ENCODE measurements at regions not wholly inside any gene's neighbourhood (a gene's known extent, or its start where the extent isn't known, plus 50 kb on each side); places are given as distances from the start of the nearest gene placed in this dataset.

DNA sequence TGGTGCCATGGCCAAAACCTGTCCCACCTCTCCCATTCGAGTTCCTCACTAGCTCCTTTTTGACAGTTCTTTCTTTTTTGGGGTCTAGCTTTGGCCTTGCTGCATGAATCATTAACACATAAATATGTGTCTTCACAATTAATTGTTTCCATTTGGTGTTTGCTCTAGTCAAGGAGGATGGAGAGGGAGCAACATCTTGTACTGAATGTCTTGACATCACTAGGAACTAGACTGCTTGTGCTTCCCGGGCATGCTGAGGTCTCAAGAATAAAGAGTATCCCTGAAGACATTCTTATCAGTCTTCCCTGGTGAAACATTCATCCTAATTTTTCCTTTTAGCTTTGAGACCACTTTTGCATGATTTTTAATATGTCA lies 77.0 kb upstream of the ESR1 start:
- TF ChIP-seq, protein P1, sequence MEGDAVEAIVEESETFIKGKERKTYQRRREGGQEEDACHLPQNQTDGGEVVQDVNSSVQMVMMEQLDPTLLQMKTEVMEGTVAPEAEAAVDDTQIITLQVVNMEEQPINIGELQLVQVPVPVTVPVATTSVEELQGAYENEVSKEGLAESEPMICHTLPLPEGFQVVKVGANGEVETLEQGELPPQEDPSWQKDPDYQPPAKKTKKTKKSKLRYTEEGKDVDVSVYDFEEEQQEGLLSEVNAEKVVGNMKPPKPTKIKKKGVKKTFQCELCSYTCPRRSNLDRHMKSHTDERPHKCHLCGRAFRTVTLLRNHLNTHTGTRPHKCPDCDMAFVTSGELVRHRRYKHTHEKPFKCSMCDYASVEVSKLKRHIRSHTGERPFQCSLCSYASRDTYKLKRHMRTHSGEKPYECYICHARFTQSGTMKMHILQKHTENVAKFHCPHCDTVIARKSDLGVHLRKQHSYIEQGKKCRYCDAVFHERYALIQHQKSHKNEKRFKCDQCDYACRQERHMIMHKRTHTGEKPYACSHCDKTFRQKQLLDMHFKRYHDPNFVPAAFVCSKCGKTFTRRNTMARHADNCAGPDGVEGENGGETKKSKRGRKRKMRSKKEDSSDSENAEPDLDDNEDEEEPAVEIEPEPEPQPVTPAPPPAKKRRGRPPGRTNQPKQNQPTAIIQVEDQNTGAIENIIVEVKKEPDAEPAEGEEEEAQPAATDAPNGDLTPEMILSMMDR (IDR thresholded peaks at IDR 0.05; ENCODE audit: insufficient read depth, low read length, poor library complexity, severe bottlenecking), result no peak
- TF ChIP-seq EZH2phosphoT487 (conservative IDR thresholded peaks at IDR 0.05; ENCODE audit: low read length), result no peak

Measured in SU-DHL-6 (cell line).